Neural cell (in vitro differentiated cells): ENCODE measurements at regions not wholly inside any gene's neighbourhood (a gene's known extent, or its start where the extent isn't known, plus 50 kb on each side); places are given as distances from the start of the nearest gene placed in this dataset.
"Not testable (repeated sequence)": the region's sequence is repeated elsewhere in the genome, so short reads cannot be mapped to it uniquely, and the experiment has no call there.

Source experiments
- H2AFZ ChIP-seq: fragments of 200-600, 300-800 bp; sonication (generic), shearing (Covaris generic); 2 replicates; pipeline ENCODE4 v1.6.0; 2014; ENCODE audit warnings: low read depth, mild to moderate bottlenecking, antibody characterized with exemption, low read length, moderate library complexity
- H3F3A ChIP-seq: fragments of 200-600 bp; shearing (Covaris generic); 2 replicates; pipeline ENCODE4 v1.6.1; 2016; ENCODE audit warnings: mild to moderate bottlenecking, moderate library complexity, mixed read lengths, antibody characterized with exemption, low read length; ENCODE audit not compliant: insufficient read depth, poor library complexity, severe bottlenecking
- H3K27ac ChIP-seq: fragments of 200-600, 300-800 bp; sonication (generic), shearing (Covaris generic); 2 replicates; pipeline ENCODE4 v1.5.1; 2014; ENCODE audit warnings: mild to moderate bottlenecking, low read length, moderate library complexity
- H3K27me3 ChIP-seq: fragments of 300-800, 200-600 bp; sonication (generic), shearing (Covaris generic); 2 replicates; pipeline ENCODE4 v1.6.0; 2014; ENCODE audit warnings: mild to moderate bottlenecking, low read depth, low read length, moderate library complexity; ENCODE audit not compliant: insufficient read depth
- H3K36me3 ChIP-seq: fragments of 300-800, 200-600 bp; sonication (generic), shearing (Covaris generic); 2 replicates; pipeline ENCODE4 v1.5.1; 2014; ENCODE audit warnings: mild to moderate bottlenecking, antibody characterized with exemption, low read length, moderate library complexity; ENCODE audit not compliant: insufficient read depth
- H3K4me2 ChIP-seq: fragments of 300-800, 200-600 bp; sonication (generic), shearing (Covaris generic); 2 replicates; pipeline ENCODE4 v1.6.0; 2014; ENCODE audit warnings: mild to moderate bottlenecking, low read length
- H3K4me3 ChIP-seq: fragments of 300-800, 200-600 bp; sonication (generic), shearing (Covaris generic); 2 replicates; pipeline ENCODE4 v1.5.1; 2014; ENCODE audit warnings: mild to moderate bottlenecking, low read length, moderate library complexity
- H3K79me2 ChIP-seq: fragments of 200-600 bp; shearing (Covaris generic); replicated peaks from 2 replicates; pipeline ENCODE4 v1.6.0; 2014; ENCODE audit warnings: mild to moderate bottlenecking, low read length, moderate library complexity; ENCODE audit not compliant: insufficient read depth
- H3K9ac ChIP-seq: fragments of 300-800, 200-600 bp; sonication (generic), shearing (Covaris generic); 2 replicates; pipeline ENCODE4 v1.6.1; 2016; ENCODE audit warnings: mild to moderate bottlenecking, low read length, mixed read lengths
- H3K9me2 ChIP-seq: fragments of 200-600 bp; shearing (Covaris generic); 2 replicates; pipeline ENCODE4 v1.6.1; 2016; ENCODE audit warnings: mild to moderate bottlenecking, low read length, mixed read lengths; ENCODE audit not compliant: insufficient read depth
- H3K9me3 ChIP-seq: fragments of 200-600, 300-800 bp; sonication (generic), shearing (Covaris generic); 2 replicates; pipeline ENCODE4 v1.6.1; 2016; ENCODE audit warnings: mild to moderate bottlenecking, mixed run types, low read length, moderate library complexity, mixed read lengths
- H4K20me1 ChIP-seq: fragments of 200-600 bp; shearing (Covaris generic); 2 replicates; pipeline ENCODE4 v1.6.1; 2016; ENCODE audit warnings: mild to moderate bottlenecking, mixed run types; ENCODE audit not compliant: insufficient read depth
- EP300 ChIP-seq: fragments of 450-650 bp; conservative IDR thresholded peaks from 2 replicates; pipeline ENCODE4 v1.6.1; 2014; ENCODE audit warnings: antibody characterized with exemption, mild to moderate bottlenecking, moderate library complexity; ENCODE audit not compliant: poor library complexity, severe bottlenecking
- EZH2 ChIP-seq: fragments of 200-600, 300-800 bp; shearing (Covaris generic), sonication (generic); IDR thresholded peaks from 2 replicates; pipeline ENCODE4 v1.6.1; 2014; ENCODE audit warnings: antibody characterized with exemption, low read length, borderline replicate concordance, mild to moderate bottlenecking; ENCODE audit not compliant: insufficient read depth, poor library complexity, severe bottlenecking
- MXI1 ChIP-seq: fragments of 450-650 bp; conservative IDR thresholded peaks from 2 replicates; pipeline ENCODE4 v1.6.1; 2014; ENCODE audit warnings: antibody characterized with exemption, mild to moderate bottlenecking; ENCODE audit not compliant: poor library complexity, severe bottlenecking
- POLR2AphosphoS5 ChIP-seq: IDR thresholded peaks from 2 replicates; pipeline ENCODE4 v1.6.1; 2012
- RAD21 ChIP-seq: fragments of 450-650 bp; conservative IDR thresholded peaks from 2 replicates; pipeline ENCODE4 v1.6.1; 2014; ENCODE audit warnings: antibody characterized with exemption, mild to moderate bottlenecking, moderate library complexity
- SMC3 ChIP-seq: fragments of 450-650 bp; conservative IDR thresholded peaks from 2 replicates; pipeline ENCODE4 v1.6.1; 2014; ENCODE audit warnings: antibody characterized with exemption, mild to moderate bottlenecking, moderate library complexity; ENCODE audit not compliant: poor library complexity
- TAF1 ChIP-seq: IDR thresholded peaks from 2 replicates; pipeline ENCODE4 v1.6.1; 2012; ENCODE audit warnings: low read depth
- TF ChIP-seq, protein P1 (sequence below): fragments of 450-650 bp; IDR thresholded peaks from 2 replicates; pipeline ENCODE4 v1.5.1; 2014; ENCODE audit warnings: antibody characterized with exemption, mild to moderate bottlenecking, moderate library complexity; ENCODE audit not compliant: poor library complexity, severe bottlenecking
- TF ChIP-seq, protein P2 (sequence below): IDR thresholded peaks from 2 replicates; pipeline ENCODE4 v1.6.1; 2012; ENCODE audit warnings: borderline replicate concordance

DNA sequence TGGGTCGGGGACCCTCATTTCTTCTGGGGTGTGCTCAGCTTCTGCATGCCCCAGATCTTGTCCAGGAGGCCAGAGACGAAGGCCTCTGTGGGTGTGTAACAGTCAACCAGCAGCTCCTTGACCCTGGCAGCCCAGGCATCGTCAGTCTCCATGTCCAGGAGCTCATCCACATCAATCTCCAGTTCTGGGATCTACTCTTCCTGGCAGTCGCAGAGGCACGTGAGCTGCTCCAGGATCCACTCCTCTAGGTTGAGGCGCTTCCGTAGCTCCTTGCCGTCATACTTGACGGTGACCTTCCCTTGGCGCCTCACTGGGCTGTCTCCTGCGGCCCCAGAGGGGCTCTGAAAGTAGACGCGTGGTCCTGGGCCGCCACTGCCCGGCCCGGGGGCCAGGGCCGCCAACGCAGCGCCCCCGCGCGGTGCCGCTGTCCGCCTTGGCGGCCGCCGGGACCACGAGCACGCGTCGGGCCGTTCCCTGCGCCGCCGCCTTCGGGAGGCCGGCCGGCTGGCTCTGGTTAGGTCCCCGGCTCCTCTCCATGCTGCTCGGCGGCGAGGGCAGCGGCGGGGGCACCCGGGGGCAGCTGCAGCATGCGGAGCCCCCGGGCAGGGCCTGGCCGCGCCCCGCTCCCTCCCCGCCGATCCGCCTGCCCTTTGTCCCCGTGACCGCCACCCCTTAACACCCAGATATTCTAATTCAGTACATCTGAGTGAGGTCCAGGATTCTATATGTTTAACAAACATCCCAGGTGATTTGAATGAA is 170.5 kb downstream of the SEPTIN7 start:
- Histone ChIP-seq H4K20me1 (no peaks in the 10 kb centered on the region), H3F3A (no peaks in the 10 kb centered on the region), H3K27ac (no peak overlapping the region), H3K36me3 (no peaks in the 10 kb centered on the region), H3K9me2 (no peaks in the 10 kb centered on the region), H3K27me3 (no peaks in the 10 kb centered on the region), H3K9me3 (no peaks in the 10 kb centered on the region), H2AFZ (no peak overlapping the region), H3K79me2 (no peaks in the 10 kb centered on the region), H3K9ac (no peak overlapping the region), H3K4me2 (no peak overlapping the region), H3K4me3 (no peak overlapping the region)
- TF ChIP-seq TAF1: no peak
- no peak for TF ChIP-seq RAD21
- TF ChIP-seq POLR2AphosphoS5: no peak
- TF ChIP-seq EZH2: no peak
- no peak for TF ChIP-seq MXI1
- no peak for TF ChIP-seq EP300
- TF ChIP-seq, protein P1, sequence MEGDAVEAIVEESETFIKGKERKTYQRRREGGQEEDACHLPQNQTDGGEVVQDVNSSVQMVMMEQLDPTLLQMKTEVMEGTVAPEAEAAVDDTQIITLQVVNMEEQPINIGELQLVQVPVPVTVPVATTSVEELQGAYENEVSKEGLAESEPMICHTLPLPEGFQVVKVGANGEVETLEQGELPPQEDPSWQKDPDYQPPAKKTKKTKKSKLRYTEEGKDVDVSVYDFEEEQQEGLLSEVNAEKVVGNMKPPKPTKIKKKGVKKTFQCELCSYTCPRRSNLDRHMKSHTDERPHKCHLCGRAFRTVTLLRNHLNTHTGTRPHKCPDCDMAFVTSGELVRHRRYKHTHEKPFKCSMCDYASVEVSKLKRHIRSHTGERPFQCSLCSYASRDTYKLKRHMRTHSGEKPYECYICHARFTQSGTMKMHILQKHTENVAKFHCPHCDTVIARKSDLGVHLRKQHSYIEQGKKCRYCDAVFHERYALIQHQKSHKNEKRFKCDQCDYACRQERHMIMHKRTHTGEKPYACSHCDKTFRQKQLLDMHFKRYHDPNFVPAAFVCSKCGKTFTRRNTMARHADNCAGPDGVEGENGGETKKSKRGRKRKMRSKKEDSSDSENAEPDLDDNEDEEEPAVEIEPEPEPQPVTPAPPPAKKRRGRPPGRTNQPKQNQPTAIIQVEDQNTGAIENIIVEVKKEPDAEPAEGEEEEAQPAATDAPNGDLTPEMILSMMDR: no peak
- TF ChIP-seq, protein P2, sequence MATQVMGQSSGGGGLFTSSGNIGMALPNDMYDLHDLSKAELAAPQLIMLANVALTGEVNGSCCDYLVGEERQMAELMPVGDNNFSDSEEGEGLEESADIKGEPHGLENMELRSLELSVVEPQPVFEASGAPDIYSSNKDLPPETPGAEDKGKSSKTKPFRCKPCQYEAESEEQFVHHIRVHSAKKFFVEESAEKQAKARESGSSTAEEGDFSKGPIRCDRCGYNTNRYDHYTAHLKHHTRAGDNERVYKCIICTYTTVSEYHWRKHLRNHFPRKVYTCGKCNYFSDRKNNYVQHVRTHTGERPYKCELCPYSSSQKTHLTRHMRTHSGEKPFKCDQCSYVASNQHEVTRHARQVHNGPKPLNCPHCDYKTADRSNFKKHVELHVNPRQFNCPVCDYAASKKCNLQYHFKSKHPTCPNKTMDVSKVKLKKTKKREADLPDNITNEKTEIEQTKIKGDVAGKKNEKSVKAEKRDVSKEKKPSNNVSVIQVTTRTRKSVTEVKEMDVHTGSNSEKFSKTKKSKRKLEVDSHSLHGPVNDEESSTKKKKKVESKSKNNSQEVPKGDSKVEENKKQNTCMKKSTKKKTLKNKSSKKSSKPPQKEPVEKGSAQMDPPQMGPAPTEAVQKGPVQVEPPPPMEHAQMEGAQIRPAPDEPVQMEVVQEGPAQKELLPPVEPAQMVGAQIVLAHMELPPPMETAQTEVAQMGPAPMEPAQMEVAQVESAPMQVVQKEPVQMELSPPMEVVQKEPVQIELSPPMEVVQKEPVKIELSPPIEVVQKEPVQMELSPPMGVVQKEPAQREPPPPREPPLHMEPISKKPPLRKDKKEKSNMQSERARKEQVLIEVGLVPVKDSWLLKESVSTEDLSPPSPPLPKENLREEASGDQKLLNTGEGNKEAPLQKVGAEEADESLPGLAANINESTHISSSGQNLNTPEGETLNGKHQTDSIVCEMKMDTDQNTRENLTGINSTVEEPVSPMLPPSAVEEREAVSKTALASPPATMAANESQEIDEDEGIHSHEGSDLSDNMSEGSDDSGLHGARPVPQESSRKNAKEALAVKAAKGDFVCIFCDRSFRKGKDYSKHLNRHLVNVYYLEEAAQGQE: no peak
- TF ChIP-seq SMC3: no peak

DNA sequence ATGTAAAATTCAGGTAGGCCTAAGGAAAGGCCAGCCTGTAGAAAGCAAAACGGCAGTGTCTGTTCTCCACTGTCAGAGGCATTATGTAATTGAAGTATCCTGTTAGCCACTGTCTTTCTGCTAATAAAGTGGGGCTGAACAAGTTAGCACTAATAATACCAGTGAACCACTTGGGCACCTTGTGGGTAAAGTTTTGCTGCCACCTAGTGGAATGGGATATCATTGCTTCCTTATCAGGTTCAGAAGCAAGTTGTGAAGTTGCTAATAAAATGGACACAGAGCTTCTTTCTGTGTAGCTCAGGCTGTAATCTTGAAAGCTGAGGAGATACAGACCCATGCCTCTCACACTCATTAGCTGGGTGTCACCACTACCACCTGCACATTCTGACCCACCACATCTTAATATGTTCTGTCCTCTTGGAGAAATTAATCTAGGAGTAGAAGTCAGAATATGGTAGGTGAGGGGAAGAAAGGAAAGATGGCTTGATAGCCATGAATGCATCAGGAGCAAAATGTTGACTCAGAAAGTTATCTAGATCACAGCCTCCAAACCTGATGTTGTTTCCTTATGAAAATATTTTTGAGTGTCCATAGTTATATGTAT is 175.1 kb downstream of the SEPTIN7 start:
- Histone ChIP-seq H3K4me3 (no peak overlapping the region), H3K27me3 (no peaks in the 10 kb centered on the region), H3F3A (no peaks in the 10 kb centered on the region), H3K9me2 (no peaks in the 10 kb centered on the region), H4K20me1 (no peaks in the 10 kb centered on the region), H3K79me2 (no peaks in the 10 kb centered on the region), H3K9ac (no peak overlapping the region), H3K9me3 (no peaks in the 10 kb centered on the region), H2AFZ (no peak overlapping the region), H3K36me3 (no peaks in the 10 kb centered on the region), H3K27ac (no peak overlapping the region), H3K4me2 (no peak overlapping the region)
- TF ChIP-seq, protein P1: peak; percentile 90
- no peak for TF ChIP-seq TAF1
- TF ChIP-seq RAD21: peak; percentile 85
- TF ChIP-seq SMC3: peak; percentile 89

DNA sequence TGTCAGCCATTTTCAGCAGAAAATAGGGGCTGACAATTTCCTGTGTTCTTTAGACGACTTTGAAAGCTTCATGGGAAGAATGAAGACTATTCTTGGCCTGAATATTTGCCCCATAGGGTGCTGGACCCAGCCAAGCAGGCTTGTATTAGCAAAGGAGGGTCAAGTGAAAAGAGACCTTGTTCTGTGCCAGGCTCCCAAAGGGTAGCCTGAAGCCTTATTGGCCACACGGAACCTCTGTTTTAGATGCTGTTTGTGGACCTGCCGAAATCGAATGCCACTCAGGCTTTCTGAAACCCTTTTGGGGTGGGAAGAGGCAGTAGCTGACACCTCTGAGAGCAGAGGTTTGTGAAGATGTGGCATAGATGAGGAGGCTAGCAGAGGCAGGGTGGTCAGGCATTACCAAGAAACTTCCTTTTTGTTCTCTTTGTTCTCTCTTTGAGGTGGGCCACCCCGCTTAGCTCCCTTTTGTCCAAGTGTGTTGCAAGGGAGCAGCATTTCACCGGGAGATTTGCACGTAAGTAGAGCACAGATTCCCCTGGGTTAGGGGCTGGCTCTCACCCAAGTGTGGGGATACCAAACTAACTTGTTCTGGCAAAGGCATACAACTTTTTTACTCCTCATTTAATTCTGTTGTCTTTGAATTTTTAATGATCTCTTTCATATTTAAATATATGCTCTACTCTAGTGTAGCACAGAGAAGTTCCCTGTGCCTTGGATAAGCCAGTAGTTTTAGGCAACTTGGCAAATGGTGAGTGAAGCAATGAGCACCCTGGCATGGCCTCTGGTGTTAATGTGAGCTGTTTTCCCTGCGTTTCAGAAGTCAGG is 174.0 kb upstream of the EEPD1 start:
- not testable (repeated sequence) for H3K9me3 ChIP-seq, H3K9ac ChIP-seq, H3K4me2 ChIP-seq, H3K27me3 ChIP-seq, H3K36me3 ChIP-seq, H3K9me2 ChIP-seq, H3F3A ChIP-seq, H3K4me3 ChIP-seq, H3K27ac ChIP-seq, H3K79me2 ChIP-seq, H2AFZ ChIP-seq, H4K20me1 ChIP-seq
